A549 (cell line): ENCODE measurements at regions not wholly inside any gene's neighbourhood (a gene's known extent, or its start where the extent isn't known, plus 50 kb on each side); places are given as distances from the start of the nearest gene placed in this dataset.
A peak's percentile ranks its signal among the peaks of the same experiment; 100 is the strongest.

Experiments used
- ATAC-seq, 2 experiments: fragments of 200-7000 bp in 1 of 2; fragments of >200 bp in 1 of 2; cut with Nextera tagmentation in 1 of 2; cut with Tn5 transposase in 1 of 2; 3 replicates each; pipeline versions ENCODE4 v1.8.0 to v1.9.1; 2018 to 2020; ENCODE audit warnings: mild to moderate bottlenecking in 1 of 2, moderate library complexity in 1 of 2
- CTCF ChIA-PET: fragments of 300-600 bp; sonication (Branson Sonifier 250); formaldehyde crosslinking; extraction: SDS; loops from one replicate; lab custom pipeline; 2021; ENCODE audit warnings: antibody characterized with exemption, inconsistent platforms; lab: Yijun Ruan, JAX
- POLR2A ChIA-PET: fragments of 350-600 bp; formaldehyde crosslinking; extraction: SDS; loops from one replicate; lab custom pipeline; 2021; ENCODE audit warnings: antibody characterized with exemption, inconsistent platforms; lab: Yijun Ruan, JAX
- DNase-seq, 2 experiments: peaks; one replicate each; pipeline versions ENCODE4 v3.0.0 to v3.0.0-alpha.2; 2011 to 2016; ENCODE audit warnings: low read depth in 1 of 2, low spot score in 1 of 2
- FAIRE-seq: peaks from 2 replicates; lab custom pipeline; 2011; peaks lifted over from hg19 to GRCh38; lab: Jason Lieb, UNC
- H3K27ac ChIP-seq, 2 experiments: fragments of >200 bp; sonication (Bioruptor Twin); formaldehyde crosslinking; 3 replicates each; pipeline ENCODE4 v1.5.1; 2016 to 2017
- H3K4me1 ChIP-seq: fragments of >200 bp; sonication (Bioruptor Twin); formaldehyde crosslinking; 3 replicates; pipeline ENCODE4 v1.6.1; 2016
- H3K4me2 ChIP-seq: fragments of >200 bp; sonication (Bioruptor Twin); formaldehyde crosslinking; 3 replicates; pipeline ENCODE4 v1.6.1; 2016
- H3K4me3 ChIP-seq: fragments of >200 bp; sonication (Bioruptor Twin); formaldehyde crosslinking; 3 replicates; pipeline ENCODE4 v1.5.1; 2016
- H3K9me3 ChIP-seq: fragments of >200 bp; sonication (Bioruptor Twin); formaldehyde crosslinking; 3 replicates; pipeline ENCODE4 v1.6.1; 2016
- ATOH8 ChIP-seq: fragments of 250-450 bp; sonication (Bioruptor Pico); IDR thresholded peaks from 2 replicates; pipeline ENCODE4 v1.5.0; 2020; ENCODE audit warnings: low read depth, mild to moderate bottlenecking, moderate library complexity
- CBX8 ChIP-seq: fragments of 200-600 bp; sonication (generic); IDR thresholded peaks from 2 replicates; pipeline ENCODE4 v1.6.1; 2016
- CEBPB ChIP-seq, 2 experiments: fragments of >200 bp in 1 of 2; sonication (Bioruptor Twin) in 1 of 2; formaldehyde crosslinking in 1 of 2; IDR thresholded peaks; 2 replicates each; pipeline ENCODE4 v1.6.1; 2012 to 2016
- CHD2 ChIP-seq: fragments of 150-350 bp; IDR thresholded peaks from 2 replicates; pipeline ENCODE4 v1.6.1; 2014; ENCODE audit warnings: low read length; ENCODE audit not compliant: partially characterized antibody
- CTCF ChIP-seq: fragments of >200 bp; sonication (Bioruptor Twin); formaldehyde crosslinking; IDR thresholded peaks from 3 replicates; pipeline ENCODE4 v1.5.1; 2016
- EHF ChIP-seq: fragments of 250-450 bp; sonication (Bioruptor Pico); IDR thresholded peaks from 2 replicates; pipeline ENCODE4 v1.5.0; 2020; ENCODE audit warnings: mild to moderate bottlenecking
- ELK1 ChIP-seq: fragments of 150-350 bp; IDR thresholded peaks from 2 replicates; pipeline ENCODE4 v1.6.1; 2014; ENCODE audit warnings: low read depth, mild to moderate bottlenecking, low read length
- FOXS1 ChIP-seq: fragments of 250-450 bp; sonication (Bioruptor Pico); IDR thresholded peaks from 2 replicates; pipeline ENCODE4 v1.5.0; 2020; ENCODE audit warnings: mild to moderate bottlenecking, moderate library complexity
- GATA3 ChIP-seq: IDR thresholded peaks from 2 replicates; pipeline ENCODE4 v1.6.1; 2012; ENCODE audit warnings: borderline replicate concordance
- HES2 ChIP-seq: fragments of >200 bp; sonication (Bioruptor Twin); formaldehyde crosslinking; IDR thresholded peaks from 2 replicates; pipeline ENCODE4 v1.6.1; 2016
- HEYL ChIP-seq: fragments of 250-450 bp; sonication (Bioruptor Pico); IDR thresholded peaks from 2 replicates; pipeline ENCODE4 v1.8.0; 2021; ENCODE audit warnings: mild to moderate bottlenecking, moderate library complexity
- HOXB13 ChIP-seq: fragments of 250-450 bp; sonication (Bioruptor Pico); IDR thresholded peaks from 2 replicates; pipeline ENCODE4 v1.5.0; 2020; ENCODE audit warnings: low read depth, mild to moderate bottlenecking, moderate library complexity
- JUNB ChIP-seq: fragments of >200 bp; sonication (Bioruptor Twin); formaldehyde crosslinking; IDR thresholded peaks from 2 replicates; pipeline ENCODE4 v1.6.1; 2016
- MAFK ChIP-seq: fragments of 450-650 bp; IDR thresholded peaks from 2 replicates; pipeline ENCODE4 v1.6.1; 2014; ENCODE audit not compliant: partially characterized antibody
- MAX ChIP-seq: IDR thresholded peaks from 2 replicates; pipeline ENCODE4 v1.6.1; 2012
- MAZ ChIP-seq: fragments of 150-350 bp; IDR thresholded peaks from 2 replicates; pipeline ENCODE4 v1.6.1; 2014; ENCODE audit warnings: antibody characterized with exemption, low read depth, low read length, borderline replicate concordance
- NFE2L2 ChIP-seq: fragments of 150-350 bp; conservative IDR thresholded peaks from 2 replicates; pipeline ENCODE4 v1.6.1; 2014; ENCODE audit warnings: low read length
- NR3C1 ChIP-seq: fragments of >200 bp; sonication (Bioruptor Twin); formaldehyde crosslinking; IDR thresholded peaks from 3 replicates; pipeline ENCODE4 v1.6.1; 2017
- RAD21 ChIP-seq, 2 experiments: fragments of >200 bp in 1 of 2; sonication (Bioruptor Twin) in 1 of 2; formaldehyde crosslinking in 1 of 2; IDR thresholded peaks in 1 of 2; conservative IDR thresholded peaks in 1 of 2; 2 replicates in 1 of 2; 3 replicates in 1 of 2; pipeline ENCODE4 v1.6.1; 2012 to 2018; ENCODE audit warnings: inconsistent platforms in 1 of 2
- SREBF2 ChIP-seq: fragments of 450-650 bp; IDR thresholded peaks from 2 replicates; pipeline ENCODE4 v1.6.1; 2014; ENCODE audit warnings: mild to moderate bottlenecking, moderate library complexity
- TP53 ChIP-seq: fragments of 250-450 bp; sonication (Bioruptor Pico); IDR thresholded peaks from 2 replicates; pipeline ENCODE4 v1.5.0; 2021; ENCODE audit warnings: mild to moderate bottlenecking, moderate library complexity
- USF2 ChIP-seq: fragments of 450-650 bp; IDR thresholded peaks from 2 replicates; pipeline ENCODE4 v1.6.1; 2014; ENCODE audit warnings: antibody characterized with exemption
- ZNF302 ChIP-seq: fragments of 250-450 bp; sonication (Bioruptor Pico); IDR thresholded peaks from 2 replicates; pipeline ENCODE4 v1.9.0; 2021; ENCODE audit warnings: inconsistent platforms, mild to moderate bottlenecking, moderate library complexity
- ZSCAN20 ChIP-seq: fragments of 250-450 bp; sonication (Bioruptor Pico); IDR thresholded peaks from 2 replicates; pipeline ENCODE4 v1.8.0; 2022; ENCODE audit warnings: mild to moderate bottlenecking, moderate library complexity
- WGBS: methylation state at CpG from one replicate; pipeline ENCODE4 v1.1.6; 2017; ENCODE audit errors: missing lambda C conversion rate; 5-methylcytosine and 5-hydroxymethylcytosine counted together

GRCh38 chr12:31220633-31221550 lies 105.1 kb downstream of the SINHCAF start:
- Histone ChIP-seq H3K9me3 (no peaks in the 10 kb centered on the region), H3K4me3 (no peak overlapping the region), H3K4me2 (no peak overlapping the region), H3K4me1 (no peaks in the 10 kb centered on the region), H3K27ac (no peak overlapping the region)
- ChIA-PET CTCF (interaction anchor here (0.5 to 7.6 kb wide), 3 partner anchors 17 to 516 kb away, joined by 3 to 60 read pairs (median 4); no protein-coding TSS in a partner anchor), POLR2A (no interaction called here)
- peak in 1 of 2 experiments; percentile 25 for DNase-seq
- 64% methylated on average over 8 of the region's 8 CpGs for WGBS
- TF ChIP-seq FOXS1 (CRISPR knock-in tag) (no peak), HEYL (no peak), CEBPB (IDR thresholded peaks at IDR 0.05) (no peak), ZSCAN20 (CRISPR knock-in tag) (no peak), RAD21 (conservative IDR thresholded peaks at IDR 0.05 in 1 of 2, IDR thresholded peaks at IDR 0.05 in 1 of 2) (no peak)
- peak in 1 of 2 experiments; percentile 17; a peak in 1 of 6 replicates for ATAC-seq
- FAIRE-seq = no peak

- CTCF ChIA-PET = interaction anchor here (0.5 to 7.6 kb wide), 3 partner anchors 16 to 515 kb away, joined by 3 to 60 read pairs (median 4); no protein-coding TSS in a partner anchor
- POLR2A ChIA-PET = no interaction called here
- ATAC-seq (no peak), DNase-seq (no peak), FAIRE-seq (no peak)
- H3K4me3 ChIP-seq = no peak overlapping the region
- no peaks in the 10 kb centered on the region for H3K9me3 ChIP-seq
- WGBS = 55% methylated on average over 10 of the region's 10 CpGs
- no peak overlapping the region for H3K4me2 ChIP-seq
- H3K27ac ChIP-seq = no peak overlapping the region
- no peaks in the 10 kb centered on the region for H3K4me1 ChIP-seq
- no peak for TF ChIP-seq MAFK
- no peak for TF ChIP-seq ZNF302 (CRISPR knock-in tag)
- no peak for TF ChIP-seq NFE2L2
- no peak for TF ChIP-seq CTCF
- TF ChIP-seq HOXB13 = no peak
- TF ChIP-seq HES2 = no peak
- no peak for TF ChIP-seq CHD2
- no peak for TF ChIP-seq EHF
- no peak for TF ChIP-seq FOXS1 (CRISPR knock-in tag)
- no peak for TF ChIP-seq ELK1
- no peak for TF ChIP-seq TP53 (CRISPR knock-in tag)
These were observed 104.4 kb downstream of the SINHCAF start for GRCh38 chr12:31221551-31221945.

GRCh38 chr12:31222620-31223222 lies 103.2 kb downstream of the SINHCAF start:
- whole genome bisulfite sequencing = 57% methylated on average over 6 of the region's 8 CpGs
- Histone ChIP-seq H3K4me3 (no peak overlapping the region), H3K27ac (no peak overlapping the region), H3K4me1 (no peaks in the 10 kb centered on the region), H3K9me3 (no peaks in the 10 kb centered on the region), H3K4me2 (no peak overlapping the region)
- CTCF ChIA-PET = interaction anchor here (7.6 kb wide), 1 partner anchor 15 kb away, joined by 60 read pairs; no protein-coding TSS in a partner anchor
- ATAC-seq = no peak
- no peak for FAIRE-seq
- POLR2A ChIA-PET = no interaction called here
- no peak for DNase-seq
- no peak for TF ChIP-seq ATOH8 (CRISPR knock-in tag)
- no peak for TF ChIP-seq MAFK
- no peak for TF ChIP-seq SREBF2
- no peak for TF ChIP-seq GATA3
- TF ChIP-seq HEYL = no peak
- TF ChIP-seq JUNB = no peak
- TF ChIP-seq ZNF302 (CRISPR knock-in tag) = no peak
- TF ChIP-seq CTCF = no peak
- TF ChIP-seq CHD2 = no peak
- TF ChIP-seq USF2 = no peak
- TF ChIP-seq CBX8 = no peak
- TF ChIP-seq MAX = no peak
- no peak for TF ChIP-seq HES2
- no peak for TF ChIP-seq MAZ
- no peak for TF ChIP-seq NR3C1
